ENCODE measurements at regions not wholly inside any gene's neighbourhood (a gene's known extent, or its start where the extent isn't known, plus 50 kb on each side); places are given as distances from the start of the nearest gene placed in this dataset.

- FAIRE-seq (peak; percentile 48), DNase-seq (ENCODE audit: low read depth, low spot score) (no peak)
- no peak overlapping the region for H2AFZ ChIP-seq (ENCODE audit: control insufficient read depth, low read length)
- H3K9me1 ChIP-seq (ENCODE audit: control insufficient read depth, extremely low read depth, insufficient read depth, low read length), result no peaks in the 10 kb centered on the region
- TF ChIP-seq CTCF (optimal IDR thresholded peaks at IDR 0.05 in 1 of 3, IDR thresholded peaks at IDR 0.05 in 1 of 3, conservative IDR thresholded peaks at IDR 0.05 in 1 of 3; ENCODE audit: extremely low read depth in 1 of 3, insufficient read depth in 2 of 3, low read length in 3 of 3), result no peak
- TF ChIP-seq EZH2 (IDR thresholded peaks at IDR 0.05; ENCODE audit: low read length), result no peak
- H3K4me2 ChIP-seq (ENCODE audit: control insufficient read depth, extremely low read depth, insufficient read depth, low read depth, low read length), result no peak overlapping the region
- no peaks in the 10 kb centered on the region for H3K4me1 ChIP-seq (ENCODE audit: control insufficient read depth, extremely low read depth, insufficient read depth, low read length)
- no peaks in the 10 kb centered on the region for H3K79me2 ChIP-seq (ENCODE audit: control insufficient read depth, insufficient read depth, low read length)
- no peak overlapping the region for H3K9ac ChIP-seq (ENCODE audit: control insufficient read depth, extremely low read depth, insufficient read depth, low read length)
- H3K4me3 ChIP-seq (ENCODE audit: control insufficient read depth in 2 of 3, extremely low read depth in 1 of 3, insufficient read depth in 2 of 3, low read depth in 1 of 3, low read length in 3 of 3), result no peak overlapping the region
- H4K20me1 ChIP-seq (ENCODE audit: control insufficient read depth, extremely low read depth, insufficient read depth, low read length), result no peaks in the 10 kb centered on the region
- no peaks in the 10 kb centered on the region for H3K36me3 ChIP-seq (ENCODE audit: control insufficient read depth in 2 of 2, extremely low read depth in 1 of 2, insufficient read depth in 2 of 2, low read length in 2 of 2)
- H3K27me3 ChIP-seq (ENCODE audit: control insufficient read depth, extremely low read depth, insufficient read depth, low read length), result no peaks in the 10 kb centered on the region
- H3K27ac ChIP-seq (ENCODE audit: control insufficient read depth, insufficient read depth, low read length), result no peak overlapping the region
- no peaks in the 10 kb centered on the region for H3K9me3 ChIP-seq (ENCODE audit: control insufficient read depth, low read depth, low read length)
- dilution Hi-C loops (cut with MboI; ENCODE audit: extremely low pct_ligation_motif_present, low sequenced_read_pairs), result no loop called here
These were observed 83.9 kb upstream of the OSBPL8 start for GRCh38 chr12:76643438-76643837.

GRCh38 chr12:76644950-76645349 lies 85.4 kb upstream of the OSBPL8 start:
- H4K20me1 ChIP-seq (ENCODE audit: control insufficient read depth, extremely low read depth, insufficient read depth, low read length), result no peaks in the 10 kb centered on the region
- H3K27ac ChIP-seq (ENCODE audit: control insufficient read depth, insufficient read depth, low read length), result no peak overlapping the region
- H3K4me1 ChIP-seq (ENCODE audit: control insufficient read depth, extremely low read depth, insufficient read depth, low read length), result no peaks in the 10 kb centered on the region
- dilution Hi-C loops (cut with MboI; ENCODE audit: extremely low pct_ligation_motif_present, low sequenced_read_pairs), result no loop called here
- H3K36me3 ChIP-seq (ENCODE audit: control insufficient read depth in 2 of 2, extremely low read depth in 1 of 2, insufficient read depth in 2 of 2, low read length in 2 of 2), result no peaks in the 10 kb centered on the region
- no peak overlapping the region for H3K4me3 ChIP-seq (ENCODE audit: control insufficient read depth in 2 of 3, extremely low read depth in 1 of 3, insufficient read depth in 2 of 3, low read depth in 1 of 3, low read length in 3 of 3)
- H3K27me3 ChIP-seq (ENCODE audit: control insufficient read depth, extremely low read depth, insufficient read depth, low read length), result no peaks in the 10 kb centered on the region
- DNase-seq (ENCODE audit: low read depth, low spot score) (no peak), FAIRE-seq (no peak)
- TF ChIP-seq EZH2 (IDR thresholded peaks at IDR 0.05; ENCODE audit: low read length) (no peak), CTCF (optimal IDR thresholded peaks at IDR 0.05 in 1 of 3, IDR thresholded peaks at IDR 0.05 in 1 of 3, conservative IDR thresholded peaks at IDR 0.05 in 1 of 3; ENCODE audit: extremely low read depth in 1 of 3, insufficient read depth in 2 of 3, low read length in 3 of 3) (no peak)
- H3K9me3 ChIP-seq (ENCODE audit: control insufficient read depth, low read depth, low read length), result no peaks in the 10 kb centered on the region
- no peak overlapping the region for H2AFZ ChIP-seq (ENCODE audit: control insufficient read depth, low read length)
- no peak overlapping the region for H3K4me2 ChIP-seq (ENCODE audit: control insufficient read depth, extremely low read depth, insufficient read depth, low read depth, low read length)
- H3K9ac ChIP-seq (ENCODE audit: control insufficient read depth, extremely low read depth, insufficient read depth, low read length), result no peak overlapping the region
- no peaks in the 10 kb centered on the region for H3K9me1 ChIP-seq (ENCODE audit: control insufficient read depth, extremely low read depth, insufficient read depth, low read length)
- H3K79me2 ChIP-seq (ENCODE audit: control insufficient read depth, insufficient read depth, low read length), result no peaks in the 10 kb centered on the region
